Common myeloid progenitor, CD34-positive (primary cell): ENCODE measurements at regions not wholly inside any gene's neighbourhood (a gene's known extent, or its start where the extent isn't known, plus 50 kb on each side); places are given as distances from the start of the nearest gene placed in this dataset.

ENCODE experiments used
- CTCF ChIA-PET: fragments of 350-600 bp; sonication (Branson Sonifier 250); formaldehyde crosslinking; loops from one replicate; lab custom pipeline; 2021; ENCODE audit warnings: antibody characterized with exemption; lab: Charles Lee
- POLR2A ChIA-PET: fragments of 350-600 bp; sonication (Branson Sonifier 250); formaldehyde crosslinking; loops from one replicate; lab custom pipeline; 2021; ENCODE audit warnings: antibody characterized with exemption; lab: Charles Lee
- DNase-seq, 3 donors: peaks; one replicate each; pipeline versions ENCODE4 v3.0.0 to v3.0.0-alpha.2; 2013
- H3K27ac ChIP-seq, 2 experiments: 1 replicate in 1 of 2; 2 replicates in 1 of 2; pipeline ENCODE4 v1.7.0; 2013; ENCODE audit warnings: inconsistent platforms in 2 of 2, low read length in 2 of 2, mild to moderate bottlenecking in 2 of 2, low read depth in 1 of 2, moderate library complexity in 1 of 2; ENCODE audit not compliant: severe bottlenecking in 2 of 2, insufficient read depth in 1 of 2, poor library complexity in 1 of 2
- H3K27me3 ChIP-seq, 5 experiments: replicated peaks in 2 of 5; 1 replicate in 3 of 5; 2 replicates in 2 of 5; pipeline versions ENCODE4 v1.6.1 to v1.7.0; 2013; ENCODE audit warnings: low read length in 4 of 5, mild to moderate bottlenecking in 2 of 5, moderate library complexity in 2 of 5, inconsistent platforms in 1 of 5; ENCODE audit not compliant: insufficient read depth in 5 of 5, control insufficient read depth in 4 of 5
- H3K36me3 ChIP-seq, 4 experiments: 1 replicate in 2 of 4; 2 replicates in 2 of 4; pipeline versions ENCODE4 v1.6.1 to v1.7.0; 2013; ENCODE audit warnings: low read length in 3 of 4, control low read depth in 1 of 4, mild to moderate bottlenecking in 1 of 4; ENCODE audit not compliant: control insufficient read depth in 4 of 4, insufficient read depth in 4 of 4
- H3K4me1 ChIP-seq, 4 experiments: 1 replicate in 3 of 4; 2 replicates in 1 of 4; pipeline versions ENCODE4 v1.6.1 to v1.7.1; 2013; ENCODE audit warnings: low read length in 3 of 4, mild to moderate bottlenecking in 3 of 4, control low read depth in 1 of 4, inconsistent platforms in 1 of 4, moderate library complexity in 1 of 4; ENCODE audit not compliant: control insufficient read depth in 4 of 4, insufficient read depth in 4 of 4; ENCODE audit errors: control extremely low read depth in 1 of 4
- H3K4me3 ChIP-seq, 7 experiments: 1 replicate in 4 of 7; 2 replicates in 3 of 7; pipeline versions ENCODE4 v1.5.1 to v1.7.0; 2013; ENCODE audit warnings: mild to moderate bottlenecking in 7 of 7, low read length in 6 of 7, moderate library complexity in 6 of 7, inconsistent platforms in 2 of 7, low read depth in 2 of 7, control low read depth in 1 of 7; ENCODE audit not compliant: insufficient read depth in 4 of 7, control insufficient read depth in 1 of 7; ENCODE audit errors: extremely low read depth in 1 of 7
- H3K9me3 ChIP-seq, 5 experiments: 1 replicate in 4 of 5; 2 replicates in 1 of 5; pipeline versions ENCODE4 v1.6.1 to v1.7.1; 2013; ENCODE audit warnings: low read length in 4 of 5, mild to moderate bottlenecking in 2 of 5, inconsistent platforms in 1 of 5, low read depth in 1 of 5, moderate library complexity in 1 of 5; ENCODE audit not compliant: control insufficient read depth in 4 of 5, insufficient read depth in 2 of 5; ENCODE audit errors: control extremely low read depth in 1 of 5
- WGBS: methylation state at CpG from one replicate; pipeline ENCODE4 v1.1.5; 2013; ENCODE audit not compliant: insufficient coverage; 5-methylcytosine and 5-hydroxymethylcytosine counted together

GRCh38 chr13:73704587-73704986 is 429.6 kb downstream of the KLF12 start:
- WGBS, result 80% methylated on average over 4 of the region's 5 CpGs
- Histone ChIP-seq H3K27me3 (no peaks in the 10 kb centered on the region), H3K4me3 (no peak overlapping the region), H3K4me1 (peaks cover 0 to 3% (median under 1%) of the 10 kb centered on the region in 4 experiments), H3K27ac (no peak overlapping the region), H3K9me3 (no peaks in the 10 kb centered on the region), H3K36me3 (no peaks in the 10 kb centered on the region)
- DNase-seq, result no peak
- CTCF ChIA-PET, result interaction anchor here (1.4 kb wide), 1 partner anchor 645 kb away, joined by 3 read pairs; the partner anchor contains the start of gene KLF5
- POLR2A ChIA-PET, result no interaction called here

GRCh38 chr13:73703606-73704005 is 430.6 kb downstream of the KLF12 start:
- ChIA-PET CTCF (interaction anchor here (1.4 kb wide), 1 partner anchor 644 kb away, joined by 3 read pairs; the partner anchor contains the start of gene KLF5), POLR2A (no interaction called here)
- Histone ChIP-seq H3K27ac (no peak overlapping the region), H3K4me1 (peaks cover 0 to 3% (median under 1%) of the 10 kb centered on the region in 4 experiments), H3K4me3 (no peak overlapping the region), H3K27me3 (no peaks in the 10 kb centered on the region), H3K9me3 (no peaks in the 10 kb centered on the region), H3K36me3 (no peaks in the 10 kb centered on the region)
- no peak for DNase-seq
- 92% methylated on average over 3 of the region's 4 CpGs for WGBS

- 88% methylated on average over 3 of the region's 8 CpGs for WGBS
- Histone ChIP-seq H3K4me3 (no peak overlapping the region), H3K27ac (no peak overlapping the region), H3K36me3 (no peaks in the 10 kb centered on the region), H3K9me3 (no peaks in the 10 kb centered on the region), H3K4me1 (peaks cover 0 to 3% (median under 1%) of the 10 kb centered on the region in 4 experiments), H3K27me3 (no peaks in the 10 kb centered on the region)
- CTCF ChIA-PET, result no interaction called here
- DNase-seq, result no peak
- POLR2A ChIA-PET, result no interaction called here
These were observed 431.7 kb downstream of the KLF12 start for GRCh38 chr13:73702419-73703071.

- no peaks in the 10 kb centered on the region for H3K36me3 ChIP-seq
- H3K27me3 ChIP-seq, result no peaks in the 10 kb centered on the region
- ChIA-PET POLR2A (no interaction called here), CTCF (interaction anchor here (2.4 kb wide), 1 partner anchor 9 kb away, joined by 5 read pairs; no protein-coding TSS in a partner anchor)
- peaks cover 0 to 3% (median under 1%) of the 10 kb centered on the region in 4 experiments for H3K4me1 ChIP-seq
- H3K27ac ChIP-seq, result no peak overlapping the region
- no peak overlapping the region for H3K4me3 ChIP-seq
- WGBS, result no CpG with 5 or more reads among the region's 1 CpG
- DNase-seq, result no peak
- no peaks in the 10 kb centered on the region for H3K9me3 ChIP-seq
These were observed 433.0 kb downstream of the KLF12 start for GRCh38 chr13:73701160-73701559.

GRCh38 chr13:73698859-73699258 is 435.3 kb downstream of the KLF12 start:
- peaks cover 0 to 10% (median 0%) of the 10 kb centered on the region in 4 experiments for H3K36me3 ChIP-seq
- no peak for DNase-seq
- no peak overlapping the region for H3K27ac ChIP-seq
- H3K4me1 ChIP-seq, result peaks cover 0 to 3% (median under 1%) of the 10 kb centered on the region in 4 experiments
- ChIA-PET CTCF (interaction anchor here (0.7 to 2.4 kb wide), 3 partner anchors 12 to 893 kb away, joined by 3 to 5 read pairs (median 3); no protein-coding TSS in a partner anchor), POLR2A (no interaction called here)
- no peaks in the 10 kb centered on the region for H3K9me3 ChIP-seq
- WGBS, result 100% methylated on average over 1 of the region's 3 CpGs
- H3K4me3 ChIP-seq, result no peak overlapping the region
- H3K27me3 ChIP-seq, result no peaks in the 10 kb centered on the region

- peaks cover 0 to 10% (median 0%) of the 10 kb centered on the region in 4 experiments for H3K36me3 ChIP-seq
- H3K27ac ChIP-seq, result no peak overlapping the region
- DNase-seq, result no peak
- ChIA-PET CTCF (interaction anchor here (1.2 to 1.5 kb wide), 2 partner anchors 14 to 857 kb away, joined by 3 to 4 read pairs; no protein-coding TSS in a partner anchor), POLR2A (no interaction called here)
- no peak overlapping the region for H3K4me3 ChIP-seq
- H3K4me1 ChIP-seq, result no peaks in the 10 kb centered on the region
- no peaks in the 10 kb centered on the region for H3K9me3 ChIP-seq
- H3K27me3 ChIP-seq, result no peaks in the 10 kb centered on the region
These were observed 437.0 kb downstream of the KLF12 start for GRCh38 chr13:73697166-73697565.

DNA sequence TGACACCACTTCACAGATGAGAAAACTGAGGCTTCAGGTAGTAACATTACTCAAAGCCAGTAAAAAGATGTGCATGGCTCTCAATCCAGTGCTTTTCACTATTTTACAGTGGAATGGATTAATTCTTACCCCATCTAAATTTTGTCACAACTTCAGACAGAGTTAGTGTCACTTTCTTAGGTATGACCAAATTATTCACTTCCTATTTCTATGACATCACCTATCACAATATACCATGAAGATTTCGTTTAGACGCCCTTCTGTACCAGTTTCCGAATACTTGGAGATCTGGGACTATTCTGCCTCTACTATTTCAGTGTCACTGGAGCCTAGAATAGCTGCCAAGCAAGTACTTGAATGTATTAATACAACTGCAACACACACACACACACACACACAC is 437.5 kb downstream of the KLF12 start:
- POLR2A ChIA-PET, result no interaction called here
- H3K4me1 ChIP-seq, result no peaks in the 10 kb centered on the region
- peaks cover 0 to 10% (median 0%) of the 10 kb centered on the region in 4 experiments for H3K36me3 ChIP-seq
- no peak for DNase-seq
- CTCF ChIA-PET, result interaction anchor here (1.1 to 1.5 kb wide), 3 partner anchors 10 to 857 kb away, joined by 3 to 4 read pairs (median 3); no protein-coding TSS in a partner anchor
- H3K4me3 ChIP-seq, result no peak overlapping the region
- H3K9me3 ChIP-seq, result no peaks in the 10 kb centered on the region
- H3K27me3 ChIP-seq, result no peaks in the 10 kb centered on the region
- no peak overlapping the region for H3K27ac ChIP-seq
- 96% methylated on average over 3 of the region's 3 CpGs for WGBS
